ENCODE measurements at regions not wholly inside any gene's neighbourhood (a gene's known extent, or its start where the extent isn't known, plus 50 kb on each side); places are given as distances from the start of the nearest gene placed in this dataset.

- no peak overlapping the region for H3K27ac ChIP-seq
- TF ChIP-seq POLR2A (IDR thresholded peaks at IDR 0.05) (no peak), CTCF (IDR thresholded peaks at IDR 0.05) (no peak)
- H3K4me3 ChIP-seq, result no peak overlapping the region
- H3K36me3 ChIP-seq, result no peaks in the 10 kb centered on the region
- H3K9me3 ChIP-seq, result no peaks in the 10 kb centered on the region
- H3K4me1 ChIP-seq, result no peaks in the 10 kb centered on the region
- intact Hi-C loops (cut with DNase I; ENCODE audit: low total_unique reads), result no loop called here
- no peak for DNase-seq
- H3K27me3 ChIP-seq, result no peaks in the 10 kb centered on the region
These were observed 58.3 kb upstream of the BACH2 start for GRCh38 chr6:90354961-90355360.

GRCh38 chr6:90351696-90352095 lies 55.1 kb upstream of the BACH2 start:
- no peak overlapping the region for H3K4me3 ChIP-seq
- no peaks in the 10 kb centered on the region for H3K4me1 ChIP-seq
- no peaks in the 10 kb centered on the region for H3K36me3 ChIP-seq
- no peak for TF ChIP-seq CTCF (IDR thresholded peaks at IDR 0.05)
- TF ChIP-seq POLR2A (IDR thresholded peaks at IDR 0.05), result no peak
- no peak for DNase-seq
- H3K27me3 ChIP-seq, result no peaks in the 10 kb centered on the region
- intact Hi-C loops (cut with DNase I; ENCODE audit: low total_unique reads), result no loop called here
- no peak overlapping the region for H3K27ac ChIP-seq
- H3K9me3 ChIP-seq, result no peaks in the 10 kb centered on the region

DNA sequence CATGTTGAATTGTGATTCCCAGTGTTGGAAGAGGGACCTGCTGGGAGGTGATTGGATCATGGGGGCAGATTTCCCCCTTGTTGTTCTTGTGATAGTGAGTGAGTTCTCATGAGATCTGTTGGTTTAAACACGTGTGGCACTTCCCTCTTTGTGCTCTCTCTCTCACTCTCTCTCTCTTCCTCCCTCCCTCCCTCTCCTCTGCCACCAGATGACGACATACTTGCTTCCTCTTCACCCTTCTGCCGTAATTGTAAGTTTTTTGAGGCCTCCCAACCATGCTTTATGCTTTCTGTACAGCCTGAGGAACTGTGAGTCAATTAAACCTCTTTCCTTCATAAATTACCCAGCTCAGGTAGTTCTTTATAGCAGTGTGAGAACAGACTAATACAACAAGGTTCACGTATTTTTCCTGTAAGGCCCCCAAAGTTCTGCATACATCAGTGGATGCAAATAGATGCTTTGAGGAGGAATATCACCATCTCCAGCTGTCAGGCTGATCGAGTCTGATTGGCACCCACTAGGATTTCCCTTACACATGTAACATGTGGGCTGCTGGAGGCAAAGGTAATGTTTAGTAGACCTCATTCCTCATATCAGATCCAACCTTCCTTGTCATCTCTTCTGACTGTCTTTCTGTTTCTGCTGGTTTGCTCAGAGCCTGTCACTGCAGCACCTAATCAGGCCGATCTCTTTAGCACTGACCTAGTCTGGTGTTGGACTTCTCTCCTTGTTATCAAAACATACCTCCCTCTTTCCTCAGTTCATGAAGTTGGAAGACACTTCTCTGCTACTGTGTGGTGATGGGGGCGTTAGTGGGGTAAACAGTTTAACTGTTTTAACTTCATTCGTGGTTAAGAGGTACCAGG lies 54.3 kb upstream of the BACH2 start:
- Histone ChIP-seq H3K27ac (no peak overlapping the region), H3K4me1 (no peaks in the 10 kb centered on the region), H3K36me3 (no peaks in the 10 kb centered on the region), H3K9me3 (no peaks in the 10 kb centered on the region), H3K27me3 (no peaks in the 10 kb centered on the region), H3K4me3 (no peak overlapping the region)
- no peak for TF ChIP-seq CTCF (IDR thresholded peaks at IDR 0.05)
- intact Hi-C loops (cut with DNase I; ENCODE audit: low total_unique reads), result no loop called here
- no peak for DNase-seq

DNA sequence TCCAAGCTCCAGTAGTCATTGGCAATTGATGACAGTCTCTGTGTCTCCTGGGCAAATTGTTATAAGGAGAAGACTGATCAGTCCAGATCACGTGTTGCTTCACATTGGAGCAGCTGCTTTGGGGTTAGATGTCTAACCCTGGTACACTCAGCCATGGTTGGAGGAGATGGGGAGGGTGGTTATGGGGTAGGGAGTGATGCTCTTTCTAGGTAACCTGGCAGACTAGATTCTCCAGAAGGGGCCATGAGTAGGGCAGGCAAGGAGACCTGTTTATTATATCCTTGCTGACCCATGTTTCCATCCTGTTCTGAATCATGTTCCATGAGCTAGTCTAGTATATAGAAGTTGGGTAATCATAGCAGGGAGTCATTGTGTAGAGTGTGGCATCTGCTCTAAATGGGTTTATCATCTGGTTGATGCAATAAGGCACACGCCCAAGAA lies 50.8 kb upstream of the BACH2 start:
- intact Hi-C loops (cut with DNase I; ENCODE audit: low total_unique reads), result no loop called here
- DNase-seq, result no peak
- Histone ChIP-seq H3K4me3 (no peak overlapping the region), H3K36me3 (no peaks in the 10 kb centered on the region), H3K27me3 (no peaks in the 10 kb centered on the region), H3K27ac (no peak overlapping the region), H3K4me1 (no peaks in the 10 kb centered on the region), H3K9me3 (no peaks in the 10 kb centered on the region)
- TF ChIP-seq CTCF (IDR thresholded peaks at IDR 0.05) (no peak), POLR2A (IDR thresholded peaks at IDR 0.05) (no peak)

DNA sequence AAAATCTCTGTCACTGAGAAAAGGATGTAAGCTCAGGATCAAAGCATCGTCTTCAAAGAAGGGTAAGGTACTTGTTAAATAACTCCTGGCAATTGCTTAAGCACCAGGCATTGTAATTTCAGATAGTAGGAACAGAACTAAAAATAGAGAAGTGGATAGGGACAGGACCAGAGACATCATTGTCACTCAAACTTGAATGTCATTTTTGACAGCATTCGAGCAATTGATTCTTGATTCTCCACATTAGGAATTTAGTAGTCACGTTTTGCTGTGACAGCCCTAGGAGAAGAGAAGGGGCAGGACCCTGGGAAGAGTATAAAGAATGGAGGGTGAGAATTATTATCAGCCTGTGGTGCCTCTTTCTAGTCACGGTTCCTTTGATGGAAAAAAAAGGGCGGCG lies 50.1 kb upstream of the BACH2 start:
- no peak for TF ChIP-seq CTCF (IDR thresholded peaks at IDR 0.05)
- no peak for TF ChIP-seq POLR2A (IDR thresholded peaks at IDR 0.05)
- Histone ChIP-seq H3K27me3 (no peaks in the 10 kb centered on the region), H3K9me3 (no peaks in the 10 kb centered on the region), H3K27ac (no peak overlapping the region), H3K4me3 (no peak overlapping the region), H3K36me3 (no peaks in the 10 kb centered on the region), H3K4me1 (no peaks in the 10 kb centered on the region)
- intact Hi-C loops (cut with DNase I; ENCODE audit: low total_unique reads), result no loop called here
- DNase-seq, result no peak

Measured in uterus (tissue), 3 donors.